ENCODE measurements at regions not wholly inside any gene's neighbourhood (a gene's known extent, or its start where the extent isn't known, plus 50 kb on each side); places are given as distances from the start of the nearest gene placed in this dataset.
"Not testable (repeated sequence)": the region's sequence is repeated elsewhere in the genome, so short reads cannot be mapped to it uniquely, and the experiment has no call there.

- no peak for DNase-seq (ENCODE audit: low read depth, low spot score)
Observed at GRCh38 chr3:148466143-148466542, 231.6 kb upstream of the AGTR1 start.

GRCh38 chr3:148466980-148467740, 230.5 kb upstream of the AGTR1 start:
- DNase-seq (ENCODE audit: low read depth, low spot score) = no peak

GRCh38 chr3:148477375-148477774, 220.3 kb upstream of the AGTR1 start:
- no peak for DNase-seq (ENCODE audit: low read depth, low spot score)

- DNase-seq (ENCODE audit: low read depth, low spot score) = no peak
Observed at GRCh38 chr3:148493631-148494030, 204.1 kb upstream of the AGTR1 start.

GRCh38 chr3:148494451-148494850, 203.3 kb upstream of the AGTR1 start:
- DNase-seq (ENCODE audit: low read depth, low spot score) = no peak

- no peak for DNase-seq (ENCODE audit: low read depth, low spot score)
Observed at GRCh38 chr3:148500881-148501280, 196.8 kb upstream of the AGTR1 start.

GRCh38 chr3:148510116-148510515, 187.6 kb upstream of the AGTR1 start:
- no peak for DNase-seq (ENCODE audit: low read depth, low spot score)

GRCh38 chr3:148510561-148510960, 187.1 kb upstream of the AGTR1 start:
- no peak for DNase-seq (ENCODE audit: low read depth, low spot score)

GRCh38 chr3:148512648-148513047, 185.1 kb upstream of the AGTR1 start:
- no peak for DNase-seq (ENCODE audit: low read depth, low spot score)

GRCh38 chr3:148513096-148513543, 184.6 kb upstream of the AGTR1 start:
- no peak for DNase-seq (ENCODE audit: low read depth, low spot score)

GRCh38 chr3:148518520-148518919, 179.2 kb upstream of the AGTR1 start:
- DNase-seq (ENCODE audit: low read depth, low spot score) = no peak

- DNase-seq (ENCODE audit: low read depth, low spot score) = not testable (repeated sequence)
Observed at GRCh38 chr3:148525621-148526020, 172.1 kb upstream of the AGTR1 start.

GRCh38 chr3:148528024-148528423, 169.7 kb upstream of the AGTR1 start:
- no peak for DNase-seq (ENCODE audit: low read depth, low spot score)

- no peak for DNase-seq (ENCODE audit: low read depth, low spot score)
Observed at GRCh38 chr3:148531836-148532235, 165.9 kb upstream of the AGTR1 start.

- DNase-seq (ENCODE audit: low read depth, low spot score) = no peak
Observed at GRCh38 chr3:148532326-148532725, 165.4 kb upstream of the AGTR1 start.

- no peak for DNase-seq (ENCODE audit: low read depth, low spot score)
Observed at GRCh38 chr3:148532774-148533173, 164.9 kb upstream of the AGTR1 start.

GRCh38 chr3:148534089-148534988, 163.4 kb upstream of the AGTR1 start:
- DNase-seq (ENCODE audit: low read depth, low spot score) = no peak

GRCh38 chr3:148535001-148535400, 162.7 kb upstream of the AGTR1 start:
- DNase-seq (ENCODE audit: low read depth, low spot score) = no peak

GRCh38 chr3:148540266-148540665, 157.4 kb upstream of the AGTR1 start:
- no peak for DNase-seq (ENCODE audit: low read depth, low spot score)

- no peak for DNase-seq (ENCODE audit: low read depth, low spot score)
Observed at GRCh38 chr3:148540851-148541250, 156.9 kb upstream of the AGTR1 start.

GRCh38 chr3:148546959-148547358, 150.7 kb upstream of the AGTR1 start:
- no peak for DNase-seq (ENCODE audit: low read depth, low spot score)

GRCh38 chr3:148551767-148552260, 145.9 kb upstream of the AGTR1 start:
- no peak for DNase-seq (ENCODE audit: low read depth, low spot score)

- no peak for DNase-seq (ENCODE audit: low read depth, low spot score)
Observed at GRCh38 chr3:148554367-148554766, 143.3 kb upstream of the AGTR1 start.

Measured in ELF-1 (cell line).